Uterus (tissue), 3 donors: ENCODE measurements at regions not wholly inside any gene's neighbourhood (a gene's known extent, or its start where the extent isn't known, plus 50 kb on each side); places are given as distances from the start of the nearest gene placed in this dataset.
A peak's percentile ranks its signal among the peaks of the same experiment; 100 is the strongest.

Experiments
- DNase-seq, 2 donors: peaks; one replicate each; pipeline ENCODE4 v3.0.0-alpha.2; 2019 to 2020
- H3K27ac ChIP-seq, 2 donors: fragments of 200-600 bp; sonication (generic); 1 replicate in 1 of 2; 2 replicates in 1 of 2; pipeline ENCODE4 v1.5.1; 2016 to 2018
- H3K27me3 ChIP-seq, 2 donors: fragments of 200-600 bp; sonication (generic); one replicate each; pipeline ENCODE4 v1.5.1; 2018 to 2019; ENCODE audit warnings: control low read depth in 1 of 2
- H3K36me3 ChIP-seq, 2 donors: fragments of 200-600 bp; sonication (generic); one replicate each; pipeline ENCODE4 v1.5.1; 2019; ENCODE audit warnings: control low read depth in 1 of 2
- H3K4me1 ChIP-seq, 2 donors: fragments of 200-600 bp; sonication (generic); one replicate each; pipeline ENCODE4 v1.5.1; 2018 to 2019; ENCODE audit warnings: control low read depth in 1 of 2
- H3K4me3 ChIP-seq, 2 donors: fragments of 200-600 bp; sonication (generic); 1 replicate in 1 of 2; 2 replicates in 1 of 2; pipeline ENCODE4 v1.5.1; 2018 to 2019; ENCODE audit warnings: mild to moderate bottlenecking in 1 of 2
- H3K9me3 ChIP-seq, 2 donors: fragments of 200-600 bp; sonication (generic); one replicate each; pipeline ENCODE4 v1.5.1; 2019; ENCODE audit warnings: control low read depth in 1 of 2
- CTCF ChIP-seq, 4 experiments: fragments of 200-600 bp in 2 of 4; fragments of 450-650 bp in 2 of 4; sonication (generic) in 2 of 4; IDR thresholded peaks; one replicate each; pipeline ENCODE4 v1.5.1; 2016 to 2019; ENCODE audit warnings: antibody characterized with exemption in 4 of 4, mild to moderate bottlenecking in 2 of 4, moderate library complexity in 1 of 4
- POLR2A ChIP-seq, 2 donors: fragments of 450-650 bp; IDR thresholded peaks; one replicate each; pipeline ENCODE4 v1.6.1; 2016; ENCODE audit warnings: antibody characterized with exemption in 2 of 2, mild to moderate bottlenecking in 1 of 2, moderate library complexity in 1 of 2
- intact Hi-C: fragments of 100-400 bp; cut with DNase I; formaldehyde crosslinking; loops from one replicate; pipeline ENCODE4 v1.15.1; 2023; ENCODE audit warnings: low total_unique reads
- donor health status: DM: yes; HTN: yes; CAD: no.

GRCh38 chr7:140283472-140283871 lies 106.7 kb upstream of the KDM7A start:
- Histone ChIP-seq H3K27ac (no peak overlapping the region), H3K27me3 (no peaks in the 10 kb centered on the region), H3K4me1 (no peaks in the 10 kb centered on the region), H3K36me3 (no peaks in the 10 kb centered on the region), H3K4me3 (no peak overlapping the region), H3K9me3 (no peaks in the 10 kb centered on the region)
- intact Hi-C loops = no loop called here
- DNase-seq = no peak
- TF ChIP-seq POLR2A (IDR thresholded peaks at IDR 0.05) = no peak
- no peak for TF ChIP-seq CTCF (IDR thresholded peaks at IDR 0.05)

GRCh38 chr7:140281960-140282359 lies 105.2 kb upstream of the KDM7A start:
- no peak overlapping the region for H3K4me3 ChIP-seq
- no peaks in the 10 kb centered on the region for H3K36me3 ChIP-seq
- no peak overlapping the region for H3K27ac ChIP-seq
- intact Hi-C loops = no loop called here
- no peaks in the 10 kb centered on the region for H3K4me1 ChIP-seq
- TF ChIP-seq POLR2A (IDR thresholded peaks at IDR 0.05) (no peak), CTCF (IDR thresholded peaks at IDR 0.05) (no peak)
- DNase-seq = no peak
- H3K27me3 ChIP-seq = no peaks in the 10 kb centered on the region
- no peaks in the 10 kb centered on the region for H3K9me3 ChIP-seq

GRCh38 chr7:140281255-140281654 lies 104.5 kb upstream of the KDM7A start:
- no peaks in the 10 kb centered on the region for H3K36me3 ChIP-seq
- no peaks in the 10 kb centered on the region for H3K9me3 ChIP-seq
- H3K4me1 ChIP-seq = no peaks in the 10 kb centered on the region
- no peaks in the 10 kb centered on the region for H3K27me3 ChIP-seq
- intact Hi-C loops = no loop called here
- H3K4me3 ChIP-seq = no peak overlapping the region
- TF ChIP-seq POLR2A (IDR thresholded peaks at IDR 0.05) = no peak
- no peak for TF ChIP-seq CTCF (IDR thresholded peaks at IDR 0.05)
- no peak for DNase-seq
- H3K27ac ChIP-seq = no peak overlapping the region

GRCh38 chr7:140276001-140276400 lies 99.2 kb upstream of the KDM7A start:
- TF ChIP-seq CTCF (IDR thresholded peaks at IDR 0.05) = no peak
- TF ChIP-seq POLR2A (IDR thresholded peaks at IDR 0.05) = no peak
- Histone ChIP-seq H3K9me3 (no peaks in the 10 kb centered on the region), H3K27me3 (no peaks in the 10 kb centered on the region), H3K4me1 (no peaks in the 10 kb centered on the region), H3K36me3 (no peaks in the 10 kb centered on the region), H3K27ac (peak overlapping the region; percentile 41 to 56), H3K4me3 (no peak overlapping the region)
- no peak for DNase-seq
- intact Hi-C loops = no loop called here

GRCh38 chr7:140275069-140275965 lies 98.5 kb upstream of the KDM7A start:
- no peak for TF ChIP-seq CTCF (IDR thresholded peaks at IDR 0.05)
- no peak for TF ChIP-seq POLR2A (IDR thresholded peaks at IDR 0.05)
- no peaks in the 10 kb centered on the region for H3K27me3 ChIP-seq
- peak overlapping the region in 1 of 2 donors; percentile 1 for H3K4me3 ChIP-seq
- no peaks in the 10 kb centered on the region for H3K36me3 ChIP-seq
- no peak for DNase-seq
- H3K27ac ChIP-seq = peak overlapping the region; percentile 41 to 56
- no peaks in the 10 kb centered on the region for H3K9me3 ChIP-seq
- H3K4me1 ChIP-seq = no peaks in the 10 kb centered on the region
- intact Hi-C loops = no loop called here
